CD4-positive, alpha-beta T cell treated with Interleukin-17A for 4 hours (primary cell): ENCODE measurements at regions not wholly inside any gene's neighbourhood (a gene's known extent, or its start where the extent isn't known, plus 50 kb on each side); places are given as distances from the start of the nearest gene placed in this dataset.
A peak's percentile ranks its signal among the peaks of the same experiment; 100 is the strongest.

Experiments
- DNase-seq: peaks from one replicate; pipeline ENCODE4 v3.0.0-alpha.2; 2020; ENCODE audit warnings: mixed read lengths

DNA sequence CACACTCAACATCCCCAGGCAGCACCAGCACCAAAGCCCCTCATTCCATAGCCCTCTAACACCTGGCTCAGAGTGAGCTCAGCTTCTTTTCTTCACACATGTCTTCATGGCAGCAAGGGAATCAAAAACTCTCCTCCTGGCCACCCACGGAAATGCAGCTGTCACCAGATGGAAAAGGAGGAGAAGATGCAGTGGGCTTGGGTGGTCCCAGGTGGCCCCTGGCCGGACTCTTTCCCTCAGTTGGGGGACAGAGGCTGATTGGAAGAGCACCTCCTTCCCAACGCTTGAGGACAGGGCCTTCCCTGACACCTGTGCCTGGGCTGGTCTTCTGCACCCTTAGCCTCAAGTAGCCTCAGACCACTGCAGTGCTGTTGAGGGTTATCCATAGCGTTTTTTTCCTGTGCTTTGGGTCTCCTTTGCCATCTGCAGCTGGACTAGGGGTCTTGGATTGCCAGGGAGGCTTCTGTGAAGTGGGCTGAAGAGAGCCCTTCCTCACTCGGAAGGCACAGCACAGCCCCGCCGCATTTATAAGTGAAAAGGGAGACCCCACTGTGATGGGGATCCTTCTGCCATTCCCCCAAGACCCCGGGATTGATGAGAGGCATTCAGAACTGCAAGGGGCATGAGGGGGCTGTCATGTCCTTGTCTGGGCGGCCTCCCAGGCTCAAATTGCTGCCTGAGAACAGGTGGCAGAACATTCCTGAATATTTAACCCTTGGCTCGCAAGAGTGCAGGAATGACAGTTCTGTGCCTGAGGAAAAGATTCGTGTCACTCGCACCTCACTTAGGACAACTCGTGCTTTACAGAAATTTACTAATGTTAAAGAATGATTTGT, 200.0 kb downstream of the AUH start:
- no peak for DNase-seq

DNA sequence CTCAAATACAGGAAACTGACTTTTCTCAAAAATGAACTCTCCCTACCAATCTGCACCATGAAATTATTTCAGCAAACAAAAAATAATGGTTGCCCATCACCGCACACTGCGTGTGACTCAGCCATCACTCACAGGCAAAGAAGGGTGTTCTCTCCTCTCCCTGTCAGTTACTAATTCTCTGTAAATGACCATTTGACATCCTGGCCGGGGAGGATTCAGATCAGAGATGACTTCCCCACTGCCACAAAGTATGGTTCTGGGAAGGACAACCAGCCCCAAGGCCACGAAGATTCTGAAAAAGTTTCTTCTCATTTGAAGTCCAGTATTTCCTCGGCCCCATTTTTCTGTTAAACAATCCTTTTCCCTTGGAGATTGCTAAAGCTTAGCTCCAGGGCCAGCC, 199.4 kb downstream of the AUH start:
- peak; percentile 12 for DNase-seq

DNA sequence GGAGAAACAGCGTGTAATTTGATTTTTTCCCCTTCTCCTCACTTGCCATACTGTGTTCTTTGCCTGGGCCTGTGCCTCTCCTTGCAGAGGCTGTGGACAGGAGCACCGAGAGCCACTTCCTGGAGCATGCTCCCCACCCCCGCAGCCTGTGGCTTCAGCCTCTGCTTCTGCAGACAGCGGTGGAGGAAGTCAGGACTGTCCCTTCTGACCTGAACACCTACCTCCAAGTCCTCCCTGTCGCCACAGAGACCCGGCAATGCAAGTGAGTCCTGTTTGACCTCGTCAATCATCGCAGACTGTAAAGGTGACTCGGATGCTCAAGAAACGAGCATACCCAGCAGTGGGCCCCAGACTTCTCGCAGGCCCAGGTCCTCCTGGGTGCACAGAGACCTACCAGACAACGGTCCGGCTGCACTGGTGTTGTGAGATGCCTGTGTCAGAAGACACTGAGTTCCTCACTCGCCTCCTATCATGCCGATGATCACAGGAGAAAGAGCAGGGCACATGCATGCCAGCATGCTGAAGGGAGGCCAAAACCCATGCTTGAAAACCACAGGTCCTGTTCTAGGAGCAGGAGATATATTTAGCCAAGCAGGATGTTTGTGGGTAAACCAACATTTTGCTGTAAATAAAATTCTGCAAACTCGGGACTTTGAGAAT, 198.8 kb downstream of the AUH start:
- peak; percentile 45 for DNase-seq

DNA sequence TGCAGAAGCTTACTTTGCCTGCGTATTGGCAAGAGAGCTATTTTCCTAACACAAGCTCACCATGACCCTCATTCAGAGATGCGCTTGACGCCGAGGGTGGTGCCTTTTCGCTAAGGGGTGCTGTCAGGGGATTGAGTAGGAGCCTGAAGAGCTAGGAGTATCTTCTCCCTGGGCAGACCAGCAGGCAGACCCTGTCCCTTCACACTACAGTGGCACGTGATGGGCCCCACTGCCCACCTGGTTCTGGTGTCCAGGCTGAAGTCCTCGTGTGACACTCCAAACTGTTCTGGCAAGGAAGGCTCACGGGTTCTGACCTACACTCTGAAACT, 198.3 kb downstream of the AUH start:
- DNase-seq: no peak

DNA sequence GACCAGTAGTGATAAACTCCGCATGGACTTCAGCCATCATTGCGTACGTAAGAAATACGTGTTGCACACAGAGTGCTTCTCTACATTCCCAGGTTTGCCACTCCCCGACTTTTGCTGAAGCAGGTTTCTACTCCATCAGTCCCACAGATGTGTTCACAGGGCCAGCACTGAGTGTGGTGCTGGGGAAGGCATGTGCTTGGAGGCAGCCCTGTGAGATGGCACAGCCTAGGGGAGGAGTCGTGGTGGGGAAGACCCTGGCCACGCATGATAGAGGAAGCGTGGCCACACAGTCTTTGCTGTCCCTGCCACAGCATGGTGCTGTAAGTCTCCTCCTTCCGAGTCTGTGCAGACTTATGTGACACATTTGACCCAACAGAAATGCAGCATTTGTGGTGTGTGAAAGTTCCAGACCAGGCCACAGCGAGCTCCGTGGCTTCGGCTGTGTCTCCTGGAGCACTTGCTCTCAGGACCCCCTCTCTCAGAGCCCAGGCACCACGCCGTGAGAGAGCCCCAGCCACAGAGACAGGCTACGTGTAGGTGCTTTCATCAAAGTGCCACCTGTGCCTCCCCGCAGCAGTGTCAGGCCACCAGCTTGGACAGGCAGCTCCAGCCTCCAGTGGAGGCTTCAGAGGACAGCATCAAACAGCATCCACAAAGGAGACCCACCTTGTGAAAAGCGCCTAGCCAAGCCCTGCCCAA, 197.8 kb downstream of the AUH start:
- no peak for DNase-seq
